HG02870 (cell line): ENCODE measurements at regions not wholly inside any gene's neighbourhood (a gene's known extent, or its start where the extent isn't known, plus 50 kb on each side); places are given as distances from the start of the nearest gene placed in this dataset.

Experiments
- ATAC-seq: cut with Tn5 transposase; IDR thresholded peaks from one replicate; pipeline ENCODE4 v1.9.1; 2021; ENCODE audit warnings: mild to moderate bottlenecking, moderate library complexity; ENCODE audit not compliant: unreplicated experiment

DNA sequence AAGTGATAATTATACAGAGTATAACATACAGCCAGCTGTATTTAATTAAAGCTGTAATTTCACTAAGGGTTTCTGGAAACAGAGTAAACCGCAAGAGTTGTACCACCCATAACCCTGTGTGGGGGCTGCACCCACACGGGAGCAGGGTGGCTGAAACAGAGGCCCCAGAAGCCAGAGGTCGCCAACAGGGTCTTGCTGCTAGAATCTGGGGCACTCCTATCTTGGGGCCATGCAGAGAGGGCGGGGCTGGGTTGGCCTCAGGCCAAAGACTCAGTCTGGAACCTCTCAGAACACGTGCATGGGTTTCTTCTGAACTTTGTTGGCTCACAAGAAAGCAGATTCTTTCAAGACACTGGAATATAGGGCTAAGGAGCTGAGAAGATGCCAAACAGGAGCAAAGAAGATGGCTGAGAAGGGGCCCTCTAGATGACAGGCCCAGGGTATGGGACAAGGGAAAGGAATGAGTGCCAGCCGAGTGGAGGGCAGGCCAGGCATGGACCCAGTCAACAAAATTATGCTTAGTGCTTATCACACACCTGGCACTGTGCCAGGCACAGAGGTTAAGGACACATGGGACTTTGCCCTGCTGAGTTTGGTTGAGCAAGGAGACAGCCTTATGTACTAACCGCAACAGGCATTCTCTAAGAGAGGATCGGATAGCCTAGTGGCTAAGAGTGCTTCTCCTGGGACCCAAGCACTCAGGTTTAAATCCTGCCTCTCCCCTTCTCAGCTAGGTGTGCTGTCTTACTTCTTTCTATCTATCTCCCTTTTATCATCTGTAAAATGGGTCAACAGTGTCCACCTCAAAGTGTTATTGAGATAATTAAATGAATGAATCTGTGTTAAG, 96.6 kb upstream of the FOXP4 start:
- ATAC-seq: no peak

DNA sequence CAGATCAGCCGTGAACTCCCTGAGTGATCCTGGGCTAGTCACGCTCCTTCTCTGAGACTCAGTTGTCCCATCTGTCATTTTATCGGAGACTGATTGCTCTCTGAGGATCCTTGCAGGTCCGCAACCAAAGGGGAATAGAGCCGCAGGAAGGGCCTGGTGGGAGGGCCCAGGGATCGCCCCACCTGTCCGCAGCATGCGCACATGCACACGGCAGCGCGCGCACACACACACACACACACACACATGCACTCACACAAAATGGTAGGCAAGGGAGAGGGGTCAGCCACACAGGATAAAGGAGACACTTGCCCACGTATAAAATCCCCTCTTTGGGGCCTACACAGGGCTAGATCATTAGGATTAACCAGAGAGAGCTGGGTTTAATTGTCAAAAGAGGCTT, 95.6 kb upstream of the FOXP4 start:
- no peak for ATAC-seq

DNA sequence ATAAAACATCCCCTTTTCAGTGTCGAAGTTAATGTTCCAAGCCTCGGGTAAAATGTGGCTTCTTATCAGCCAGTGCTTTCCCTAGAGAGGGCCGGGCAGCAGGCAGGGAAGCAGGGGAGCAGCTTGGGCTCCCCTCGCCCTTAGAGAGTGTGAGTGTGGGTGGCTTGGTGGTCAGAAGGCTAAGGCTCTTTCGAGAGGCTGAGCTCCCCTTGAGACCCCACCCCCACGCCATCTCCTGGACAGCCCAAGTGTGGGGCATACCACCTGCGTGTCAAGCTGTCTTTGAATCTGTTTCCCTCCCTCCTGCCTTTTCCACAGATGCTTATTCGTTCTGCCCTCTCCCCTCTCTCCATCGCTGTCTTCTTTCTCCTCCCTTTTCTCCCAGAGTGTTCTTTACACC, 95.1 kb upstream of the FOXP4 start:
- ATAC-seq: no peak

DNA sequence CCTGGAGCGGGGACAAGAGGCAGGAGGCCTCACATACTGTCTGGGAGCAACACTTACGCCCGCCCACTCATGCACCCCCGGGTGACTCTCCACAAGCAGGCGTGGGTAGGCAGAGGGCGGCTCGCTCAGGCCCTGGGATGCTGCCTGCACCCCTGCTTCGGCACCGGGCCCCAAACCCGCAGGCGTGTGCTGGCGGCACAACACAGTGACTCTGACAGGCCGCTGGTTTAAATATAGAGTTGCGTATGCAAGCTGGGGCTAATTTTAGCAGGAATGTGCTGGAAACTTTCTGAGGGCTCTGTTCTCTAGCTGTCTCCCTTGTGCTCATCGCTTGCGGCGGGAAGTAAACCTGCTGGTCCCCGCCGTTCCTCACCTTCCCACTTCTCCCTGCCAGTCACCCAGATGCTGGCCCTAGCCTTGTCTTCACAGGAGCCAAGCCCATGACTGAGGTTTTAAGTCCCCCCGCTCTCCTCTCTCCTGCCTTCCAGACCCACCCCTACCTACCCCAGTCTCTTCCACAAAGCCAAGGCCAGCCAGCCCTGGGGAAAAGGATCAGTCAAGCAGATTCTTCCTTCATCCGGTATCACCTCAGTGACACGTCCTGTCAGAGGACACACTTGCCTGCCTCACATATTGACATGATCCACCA, 94.5 kb upstream of the FOXP4 start:
- ATAC-seq: no peak

DNA sequence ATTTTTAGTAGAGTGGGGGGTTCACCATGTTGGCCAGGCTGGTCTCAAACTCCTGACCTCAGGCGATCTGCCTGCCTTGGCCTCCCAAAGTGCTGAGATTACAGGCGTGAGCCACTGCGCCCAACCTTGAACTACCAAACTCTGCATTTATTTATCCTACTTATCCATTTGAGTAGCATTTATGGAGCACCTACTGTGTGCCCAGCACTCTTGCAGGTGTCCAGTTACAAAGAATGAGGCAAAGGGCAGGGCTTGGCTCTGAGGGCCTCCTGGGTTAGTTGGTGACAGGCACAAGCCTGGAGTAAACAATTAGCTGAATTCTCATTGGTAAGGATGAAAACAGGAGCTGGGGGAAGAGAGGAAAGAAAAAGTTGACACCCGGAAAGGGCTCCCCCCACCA, 93.4 kb upstream of the FOXP4 start:
- no peak for ATAC-seq

DNA sequence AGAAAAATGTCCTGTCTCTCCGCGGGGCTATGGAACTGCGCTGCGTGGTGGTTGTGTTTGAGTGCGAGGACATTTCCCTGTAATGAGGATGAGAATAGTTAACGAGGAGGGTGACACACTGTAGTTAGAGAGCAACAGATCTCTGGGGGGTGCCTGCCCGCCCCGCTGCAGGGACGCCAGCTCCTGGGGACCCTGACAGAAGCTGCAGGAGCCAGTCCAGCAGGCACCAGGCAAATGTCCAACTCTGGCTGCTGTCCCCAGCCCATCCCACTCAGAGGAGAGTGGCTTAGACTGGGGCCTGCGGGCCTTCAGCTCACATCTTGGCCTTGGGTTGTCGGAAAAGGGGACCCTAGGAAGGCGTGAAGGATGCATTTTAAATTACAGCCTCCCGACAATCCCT, 92.9 kb upstream of the FOXP4 start:
- no peak for ATAC-seq

DNA sequence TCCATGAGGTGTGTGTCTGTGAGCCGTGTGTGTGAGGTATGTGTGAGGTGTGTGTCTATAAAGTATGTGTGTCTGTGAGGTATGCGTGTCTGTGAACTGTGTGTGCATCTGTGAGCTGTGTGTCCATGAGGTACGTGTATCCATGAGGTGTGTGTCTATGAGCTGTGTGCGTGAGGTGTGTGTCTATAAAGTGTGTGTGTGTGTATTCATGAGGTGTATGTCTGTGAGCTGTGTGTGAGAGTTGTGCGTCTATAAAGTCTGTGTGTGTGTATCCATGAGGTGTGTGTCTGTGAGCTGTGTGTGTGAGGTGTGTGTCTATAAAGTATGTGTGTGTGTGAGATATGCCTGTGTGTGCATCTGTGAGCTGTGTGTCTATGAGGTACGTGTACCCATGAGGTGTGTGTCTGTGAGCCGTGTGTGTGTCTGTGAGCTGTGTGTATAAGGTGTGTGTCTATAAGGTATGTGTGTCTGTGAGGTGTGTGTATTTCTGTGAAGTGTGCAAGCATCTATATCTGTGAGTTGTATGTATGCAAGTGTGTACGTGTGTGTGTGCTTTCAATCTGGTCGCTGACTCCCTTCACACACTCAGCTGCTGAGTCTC, 91.9 kb upstream of the FOXP4 start:
- ATAC-seq: no peak

DNA sequence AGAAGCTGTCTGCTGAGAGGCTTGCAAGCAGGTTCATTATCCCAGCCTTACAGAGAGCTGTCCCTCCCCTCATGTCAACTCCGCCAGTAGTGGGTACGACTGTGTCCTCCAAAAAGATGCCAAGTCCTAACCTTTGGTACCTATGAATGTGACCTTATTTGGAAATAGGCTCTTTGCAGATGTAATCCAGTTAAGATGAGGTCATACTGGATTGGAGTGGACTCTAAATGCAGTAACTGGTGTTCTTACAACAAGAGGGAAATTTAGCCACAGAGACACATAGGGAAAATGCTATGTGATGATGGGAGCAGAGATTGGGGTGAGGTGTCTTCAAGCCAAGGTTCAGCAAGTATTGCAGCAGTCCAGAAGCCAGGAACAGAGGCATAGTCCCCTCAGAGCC, 90.8 kb upstream of the FOXP4 start:
- ATAC-seq: no peak

DNA sequence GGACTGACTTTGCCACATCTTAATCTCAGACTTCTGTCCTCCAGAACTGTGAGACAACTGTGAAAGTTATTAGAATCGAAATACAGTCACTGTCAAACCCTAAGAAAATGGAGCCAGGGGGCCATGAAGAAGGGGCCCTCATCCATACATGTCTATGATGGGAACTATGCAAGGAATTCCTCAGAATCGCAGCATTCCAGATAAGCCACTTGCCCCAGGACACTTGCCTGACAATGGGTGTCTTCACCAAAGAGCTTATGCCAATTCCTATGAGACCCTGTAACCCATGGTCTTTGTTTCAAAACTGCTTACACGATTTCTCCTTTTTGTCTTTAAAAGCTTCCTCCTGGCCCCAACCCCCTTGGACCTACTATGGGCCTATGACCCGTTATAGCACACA, 90.4 kb upstream of the FOXP4 start:
- no peak for ATAC-seq

DNA sequence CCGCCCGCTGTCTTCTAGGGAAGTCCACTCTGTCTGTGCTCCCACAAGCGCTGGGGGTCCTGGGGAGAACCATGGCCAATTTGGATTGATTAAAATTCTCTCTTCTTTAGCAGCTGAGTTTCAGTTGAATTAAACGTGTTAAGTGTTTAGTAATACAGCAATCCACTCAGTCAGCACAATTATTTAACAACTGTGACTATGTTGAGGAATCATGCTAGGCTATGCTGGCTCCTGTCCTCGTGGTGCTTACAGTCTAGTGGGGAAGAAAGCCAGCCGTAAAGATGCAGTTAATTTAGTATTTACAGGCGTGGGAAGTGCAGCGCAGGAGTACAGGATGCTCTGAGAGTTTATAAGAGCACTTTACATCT, 88.9 kb upstream of the FOXP4 start:
- no peak for ATAC-seq

DNA sequence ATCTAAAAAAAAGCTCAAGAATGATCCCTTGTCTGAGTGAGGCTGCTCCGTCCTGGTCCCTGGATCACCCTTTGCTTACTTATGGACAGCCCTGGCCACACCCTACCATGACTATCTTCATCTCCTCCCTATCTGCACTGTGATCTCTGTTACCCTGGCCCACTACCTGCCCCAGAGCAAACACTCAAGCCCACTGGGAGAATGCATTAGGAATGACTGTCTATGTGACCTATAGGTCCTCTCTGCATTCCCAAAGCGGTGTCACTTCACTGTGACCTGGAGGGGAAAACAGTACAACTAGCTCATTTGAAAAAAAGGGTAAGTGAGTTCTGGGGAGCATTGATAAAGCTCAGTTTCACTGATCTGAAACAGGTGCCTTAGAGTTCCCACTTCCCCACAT, 86.4 kb upstream of the FOXP4 start:
- no peak for ATAC-seq

DNA sequence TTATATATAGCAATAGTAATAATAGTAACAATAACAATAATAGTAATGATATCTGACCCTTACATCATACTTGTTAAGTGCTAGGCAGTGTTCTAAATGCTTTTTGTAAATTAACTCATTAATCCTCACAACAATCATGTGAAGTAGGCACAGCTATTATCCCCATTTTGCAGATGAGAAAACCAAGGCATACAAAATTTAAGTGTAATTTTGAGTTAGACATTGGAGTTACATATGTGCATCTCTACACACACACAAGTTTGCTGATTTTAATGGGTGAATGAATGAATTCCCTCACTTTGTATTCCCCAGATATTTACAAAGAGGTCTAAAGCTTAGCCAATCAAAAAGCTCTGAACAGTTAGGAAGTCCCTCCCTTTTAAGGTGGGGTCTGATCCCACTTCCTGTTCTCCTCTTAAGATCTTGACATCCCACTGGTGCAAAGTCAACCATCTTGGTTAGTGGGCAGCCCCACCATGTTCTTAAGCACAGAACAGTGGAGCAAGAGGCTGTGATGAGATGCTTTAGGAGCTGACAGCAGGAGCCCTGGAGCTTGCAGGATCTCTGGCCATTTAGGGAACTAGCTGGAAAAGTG, 85.3 kb upstream of the FOXP4 start:
- ATAC-seq: no peak

DNA sequence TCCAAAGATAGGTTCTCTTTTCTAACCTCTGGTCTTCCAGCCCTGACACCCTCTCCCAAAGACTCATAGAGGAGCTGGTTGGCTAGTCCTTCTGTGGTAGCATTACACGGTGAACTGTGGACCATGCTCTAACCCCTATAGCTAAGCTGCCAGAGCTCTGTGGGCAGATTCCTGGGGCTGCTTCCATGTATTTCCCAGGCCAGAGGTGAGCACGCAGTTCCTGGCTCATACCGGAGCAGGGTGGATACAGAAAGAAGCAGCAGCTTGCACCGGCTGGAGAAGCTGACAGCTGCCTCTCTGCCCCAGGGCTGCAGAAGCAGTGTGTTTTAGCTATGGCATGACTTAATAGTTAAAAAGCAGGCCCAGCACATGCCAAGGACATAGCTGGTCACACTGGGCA, 84.1 kb upstream of the FOXP4 start:
- no peak for ATAC-seq

DNA sequence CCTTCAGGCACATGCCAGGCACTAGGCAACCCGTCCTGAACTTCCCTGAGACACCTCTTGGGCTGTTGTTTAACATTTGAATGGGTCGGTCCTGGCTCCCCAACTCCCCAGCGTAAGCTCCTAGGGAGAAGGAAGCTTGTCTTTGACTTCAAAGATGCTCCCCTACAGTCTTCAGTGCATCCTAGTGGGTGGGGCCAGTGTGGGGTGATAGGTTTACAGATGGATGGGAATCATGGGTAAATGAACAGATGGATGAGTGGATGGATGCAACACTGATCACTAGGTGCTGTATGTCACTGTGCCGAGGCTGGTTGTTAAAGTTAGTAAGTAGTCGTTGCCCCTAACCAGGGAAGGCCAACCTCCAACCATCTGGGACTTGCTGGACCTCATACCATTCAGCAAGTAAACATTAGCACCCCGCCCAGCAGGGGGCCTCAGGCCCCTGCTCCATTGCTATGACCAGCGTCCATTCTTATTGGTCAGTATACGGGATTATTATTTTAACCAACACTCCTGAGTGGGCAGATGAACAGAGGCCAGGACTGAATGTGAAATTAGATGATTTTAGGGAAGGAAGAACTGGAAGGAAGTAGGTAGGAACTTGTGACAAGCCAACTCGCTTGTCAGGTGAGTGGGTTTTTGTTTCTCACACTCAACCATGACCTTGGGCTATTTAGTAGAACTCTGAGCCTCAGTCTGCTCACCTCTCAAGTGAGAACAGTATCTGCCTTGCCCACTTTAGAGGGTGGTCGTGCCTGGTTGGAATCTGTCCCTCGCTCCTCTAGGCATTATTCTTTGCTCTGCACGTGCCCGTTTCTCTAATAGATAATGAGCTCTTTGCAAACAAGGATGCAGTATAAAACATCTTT, 82.9 kb upstream of the FOXP4 start:
- ATAC-seq: no peak

DNA sequence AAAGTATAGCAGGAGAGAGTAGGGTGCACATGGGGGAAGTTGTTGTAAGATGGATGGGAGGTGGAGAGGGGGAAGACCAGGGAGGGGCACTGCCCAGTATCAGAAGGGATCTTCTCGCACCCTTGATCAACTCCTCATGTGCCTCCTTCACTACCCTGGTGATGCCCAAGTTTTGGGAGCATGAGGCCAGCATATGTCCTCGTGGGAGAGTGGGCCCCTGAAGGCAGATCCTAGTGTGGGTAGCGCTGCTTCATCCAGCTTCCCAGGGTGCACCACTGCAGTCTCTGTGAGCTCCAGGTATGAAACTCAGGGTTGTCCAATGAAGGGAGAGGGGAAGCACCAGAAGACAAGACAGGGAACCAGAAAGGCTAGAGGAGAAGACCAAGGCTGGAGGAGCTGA, 82.2 kb upstream of the FOXP4 start:
- ATAC-seq: no peak

DNA sequence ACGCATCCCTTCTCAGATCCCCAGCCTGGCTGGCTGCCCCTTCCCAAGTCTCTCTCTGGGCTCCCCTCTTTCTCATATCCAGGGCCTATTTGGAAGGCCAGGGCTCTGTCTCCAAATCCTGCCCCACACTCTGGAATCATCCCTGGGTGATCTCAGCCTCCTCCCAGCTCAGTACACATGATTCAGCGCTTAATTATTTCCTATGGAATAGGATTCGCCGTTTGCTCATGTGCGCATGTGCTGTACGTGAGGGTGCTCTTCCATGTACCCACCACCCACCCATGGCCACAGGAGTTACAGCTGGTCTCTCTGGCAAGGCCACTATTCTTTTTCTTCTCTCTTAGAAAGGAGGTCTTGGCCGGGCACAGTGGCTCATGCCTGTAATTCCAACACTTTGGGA, 81.7 kb upstream of the FOXP4 start:
- ATAC-seq: no peak

DNA sequence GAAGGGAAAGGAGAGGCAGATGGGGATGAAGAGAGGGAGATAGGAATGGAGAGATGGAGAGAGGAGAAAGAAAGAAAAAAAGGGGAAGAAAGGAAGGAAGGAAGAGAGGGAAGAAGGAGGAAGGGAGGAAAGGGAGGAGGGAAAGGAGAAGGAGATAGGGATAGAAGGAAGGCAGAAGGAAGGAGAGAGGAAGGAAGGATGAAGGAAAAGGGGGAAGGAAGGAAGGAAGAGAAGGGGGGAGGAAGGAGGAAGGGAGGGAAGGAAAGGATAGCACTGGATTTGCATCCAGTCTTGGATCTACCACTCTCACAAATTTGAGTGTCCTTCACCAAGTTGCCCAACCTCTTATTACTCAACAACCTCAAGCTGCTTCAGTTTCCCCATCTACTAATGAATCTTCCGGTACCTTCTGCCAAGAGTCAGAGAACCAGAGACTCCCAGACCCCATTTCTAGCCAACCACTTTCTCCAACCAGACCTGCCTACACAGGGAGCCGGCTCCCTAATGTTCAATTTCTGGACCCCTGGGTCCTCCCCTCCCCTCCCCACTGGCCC, 79.7 kb upstream of the FOXP4 start:
- ATAC-seq: no peak

DNA sequence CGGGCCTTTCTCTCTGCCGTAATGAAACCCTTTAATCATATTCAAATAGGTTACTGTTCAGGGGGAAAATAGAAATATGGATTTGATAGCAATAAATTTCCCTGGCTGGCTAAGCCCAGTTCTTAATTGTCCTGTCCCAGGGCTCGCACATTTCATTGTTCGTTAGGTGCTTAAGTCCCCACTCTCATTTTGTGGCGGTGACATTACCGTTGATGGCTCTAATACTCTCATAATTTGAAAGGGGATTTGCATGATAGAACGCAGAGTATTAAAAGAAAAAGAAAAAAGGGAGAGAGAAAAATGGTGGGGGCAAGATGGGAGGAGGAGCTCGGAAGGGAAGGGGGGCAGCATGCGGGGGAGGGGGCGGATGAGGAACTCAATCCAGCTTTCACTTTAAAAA, 79.1 kb upstream of the FOXP4 start:
- ATAC-seq: no peak

DNA sequence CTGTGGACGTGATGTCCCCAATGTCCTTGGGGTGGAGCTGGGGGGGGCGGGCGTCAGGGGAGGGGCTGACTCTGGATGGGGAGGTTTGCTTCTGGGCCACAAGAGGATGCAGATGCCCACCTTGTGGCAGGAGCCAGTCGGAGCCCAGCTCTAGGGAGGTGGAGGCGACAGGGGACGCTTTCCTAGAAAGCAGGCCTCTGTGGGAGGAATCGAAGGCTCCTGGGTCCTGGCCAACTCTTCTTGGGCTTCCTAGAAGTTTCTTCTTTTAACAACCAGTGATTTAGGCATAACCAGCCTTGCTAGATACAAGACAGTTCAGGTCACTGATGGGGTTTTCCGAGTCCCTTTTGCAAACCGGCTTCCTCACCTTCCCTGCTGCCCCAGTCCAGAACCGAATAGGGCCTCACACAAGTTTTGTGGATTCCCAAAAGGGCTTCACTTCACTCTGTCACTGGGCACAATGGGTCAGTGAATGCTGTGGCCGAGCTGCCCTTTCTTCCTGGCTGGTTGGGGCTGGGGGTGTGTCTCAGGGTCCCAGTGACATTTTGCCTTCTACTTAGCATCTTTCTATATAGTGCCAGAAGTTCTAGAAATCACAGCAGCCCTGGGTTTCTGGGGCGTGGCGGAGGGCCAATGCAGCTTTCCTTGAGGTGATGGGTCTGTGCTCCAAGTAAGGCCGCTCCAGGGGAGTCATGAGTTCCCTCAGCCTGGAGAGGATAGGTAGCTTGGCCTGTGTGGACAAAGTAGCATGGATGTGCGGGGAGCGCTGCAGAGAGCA, 78.4 kb upstream of the FOXP4 start:
- ATAC-seq: no peak
